Lung (tissue), 11 donors: ENCODE measurements at regions not wholly inside any gene's neighbourhood (a gene's known extent, or its start where the extent isn't known, plus 50 kb on each side); places are given as distances from the start of the nearest gene placed in this dataset.

Experiments used
- ATAC-seq: fragments of 200-7000 bp; cut with Tn5 transposase; one replicate; pipeline ENCODE4 v1.9.1; 2020; ENCODE audit warnings: moderate number of reproducible peaks; ENCODE audit not compliant: insufficient read depth, low FRiP score
- DNase-seq, 3 donors: peaks; one replicate each; pipeline ENCODE4 v3.0.0-alpha.2; 2013 to 2017
- H3K27ac ChIP-seq, 2 donors: one replicate each; pipeline ENCODE4 v1.5.1; 2013; ENCODE audit warnings: mild to moderate bottlenecking in 2 of 2, moderate library complexity in 2 of 2, control low read depth in 1 of 2, inconsistent platforms in 1 of 2, low read depth in 1 of 2, low read length in 1 of 2
- H3K27me3 ChIP-seq, 3 donors: one replicate each; pipeline ENCODE4 v1.5.1; 2013; ENCODE audit warnings: low read length in 2 of 3; ENCODE audit not compliant: control insufficient read depth in 3 of 3, insufficient read depth in 3 of 3
- H3K36me3 ChIP-seq, 4 donors: one replicate each; pipeline ENCODE4 v1.5.1; 2013; ENCODE audit warnings: low read length in 4 of 4, mild to moderate bottlenecking in 1 of 4, moderate library complexity in 1 of 4; ENCODE audit not compliant: control insufficient read depth in 4 of 4, insufficient read depth in 4 of 4
- H3K4me1 ChIP-seq, 5 donors: one replicate each; pipeline ENCODE4 v1.5.1; 2013; ENCODE audit warnings: low read length in 5 of 5, mild to moderate bottlenecking in 2 of 5, moderate library complexity in 1 of 5; ENCODE audit not compliant: control insufficient read depth in 5 of 5, insufficient read depth in 5 of 5
- H3K4me3 ChIP-seq: one replicate; pipeline ENCODE4 v1.5.1; 2013; ENCODE audit warnings: mild to moderate bottlenecking, control low read depth, moderate library complexity
- H3K9ac ChIP-seq, 2 donors: one replicate each; pipeline ENCODE4 v1.5.1; 2013; ENCODE audit warnings: low read length in 2 of 2, control low read depth in 1 of 2; ENCODE audit not compliant: insufficient read depth in 1 of 2
- H3K9me3 ChIP-seq, 4 donors: one replicate each; pipeline ENCODE4 v1.5.1; 2013; ENCODE audit warnings: low read length in 3 of 4, mild to moderate bottlenecking in 1 of 4, moderate library complexity in 1 of 4; ENCODE audit not compliant: control insufficient read depth in 4 of 4, insufficient read depth in 3 of 4
- WGBS, 2 donors: extraction: QIAGEN DNeasy Blood & Tissue Kit; methylation state at CpG; one replicate each; pipeline ENCODE4 v1.1.7; 2013; 5-methylcytosine and 5-hydroxymethylcytosine counted together
- TF ChIP-seq, protein P1 (sequence below): IDR thresholded peaks from 2 replicates; pipeline ENCODE4 v1.5.1; 2012; ENCODE audit warnings: mild to moderate bottlenecking; ENCODE audit errors: control extremely low read depth, extremely low read depth
- donor health status: control.
- donor health status: control.
- donor health status: Bipolar disorder and iron deficiency.
- donor health status: healthy.
- donor health status: DM: yes; HTN: yes; CAD: no.

GRCh38 chr14:25699981-25700380, 650.0 kb upstream of the STXBP6 start:
- 61 to 62% methylated on average over 4 of the region's 4 CpGs for WGBS, 2 donors
- DNase-seq = no peak
- no peak overlapping the region for H3K27ac ChIP-seq

GRCh38 chr14:25698111-25698510, 648.2 kb upstream of the STXBP6 start:
- Histone ChIP-seq H3K36me3 (no peaks in the 10 kb centered on the region), H3K4me3 (no peak overlapping the region), H3K9me3 (no peaks in the 10 kb centered on the region), H3K4me1 (no peaks in the 10 kb centered on the region), H3K27me3 (no peaks in the 10 kb centered on the region), H3K9ac (no peak overlapping the region), H3K27ac (no peak overlapping the region)
- WGBS, 2 donors = 78 to 94% methylated on average over 1 of the region's 1 CpG
- ATAC-seq (no peak), DNase-seq (no peak)
- TF ChIP-seq, protein P1, sequence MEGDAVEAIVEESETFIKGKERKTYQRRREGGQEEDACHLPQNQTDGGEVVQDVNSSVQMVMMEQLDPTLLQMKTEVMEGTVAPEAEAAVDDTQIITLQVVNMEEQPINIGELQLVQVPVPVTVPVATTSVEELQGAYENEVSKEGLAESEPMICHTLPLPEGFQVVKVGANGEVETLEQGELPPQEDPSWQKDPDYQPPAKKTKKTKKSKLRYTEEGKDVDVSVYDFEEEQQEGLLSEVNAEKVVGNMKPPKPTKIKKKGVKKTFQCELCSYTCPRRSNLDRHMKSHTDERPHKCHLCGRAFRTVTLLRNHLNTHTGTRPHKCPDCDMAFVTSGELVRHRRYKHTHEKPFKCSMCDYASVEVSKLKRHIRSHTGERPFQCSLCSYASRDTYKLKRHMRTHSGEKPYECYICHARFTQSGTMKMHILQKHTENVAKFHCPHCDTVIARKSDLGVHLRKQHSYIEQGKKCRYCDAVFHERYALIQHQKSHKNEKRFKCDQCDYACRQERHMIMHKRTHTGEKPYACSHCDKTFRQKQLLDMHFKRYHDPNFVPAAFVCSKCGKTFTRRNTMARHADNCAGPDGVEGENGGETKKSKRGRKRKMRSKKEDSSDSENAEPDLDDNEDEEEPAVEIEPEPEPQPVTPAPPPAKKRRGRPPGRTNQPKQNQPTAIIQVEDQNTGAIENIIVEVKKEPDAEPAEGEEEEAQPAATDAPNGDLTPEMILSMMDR = no peak

More at GRCh38 chr14:25699981-25700380, 650.0 kb upstream of the STXBP6 start:
- no peaks in the 10 kb centered on the region for H3K36me3 ChIP-seq
- H3K4me1 ChIP-seq = no peaks in the 10 kb centered on the region
- H3K4me3 ChIP-seq = no peak overlapping the region
- H3K27me3 ChIP-seq = no peaks in the 10 kb centered on the region
- no peaks in the 10 kb centered on the region for H3K9me3 ChIP-seq
- no peak for ATAC-seq
- TF ChIP-seq, protein P1 = no peak
- no peak overlapping the region for H3K9ac ChIP-seq

GRCh38 chr14:25696176-25696575, 646.2 kb upstream of the STXBP6 start:
- no peaks in the 10 kb centered on the region for H3K36me3 ChIP-seq
- TF ChIP-seq, protein P1 = no peak
- DNase-seq (no peak), ATAC-seq (no peak)
- no peak overlapping the region for H3K9ac ChIP-seq
- H3K27ac ChIP-seq = no peak overlapping the region
- no peak overlapping the region for H3K4me3 ChIP-seq
- 76 to 83% methylated on average over 3 of the region's 3 CpGs for WGBS, 2 donors
- H3K27me3 ChIP-seq = no peaks in the 10 kb centered on the region
- no peaks in the 10 kb centered on the region for H3K9me3 ChIP-seq
- no peaks in the 10 kb centered on the region for H3K4me1 ChIP-seq

- H3K4me3 ChIP-seq = no peak overlapping the region
- TF ChIP-seq, protein P1 = no peak
- no peak overlapping the region for H3K27ac ChIP-seq
- ATAC-seq (no peak), DNase-seq (no peak)
- no peaks in the 10 kb centered on the region for H3K27me3 ChIP-seq
- no peaks in the 10 kb centered on the region for H3K9me3 ChIP-seq
- no peak overlapping the region for H3K9ac ChIP-seq
- WGBS, 2 donors = 64 to 86% methylated on average over 2 of the region's 2 CpGs
- no peaks in the 10 kb centered on the region for H3K4me1 ChIP-seq
- H3K36me3 ChIP-seq = no peaks in the 10 kb centered on the region
These were observed 635.1 kb upstream of the STXBP6 start for GRCh38 chr14:25685004-25685403.
